Parathyroid adenoma (tissue), 2 donors: ENCODE measurements at regions not wholly inside any gene's neighbourhood (a gene's known extent, or its start where the extent isn't known, plus 50 kb on each side); places are given as distances from the start of the nearest gene placed in this dataset.
A peak's percentile ranks its signal among the peaks of the same experiment; 100 is the strongest.

ENCODE experiments used
- H2AFZ ChIP-seq: fragments of 300-600 bp; sonication (generic); one replicate; pipeline ENCODE4 v1.7.0; 2017; ENCODE audit warnings: antibody characterized with exemption, mild to moderate bottlenecking
- H3K27ac ChIP-seq: fragments of 300-600 bp; sonication (generic); one replicate; pipeline ENCODE4 v1.7.0; 2017
- H3K27me3 ChIP-seq: fragments of 300-600 bp; sonication (generic); one replicate; pipeline ENCODE4 v1.7.0; 2017; ENCODE audit warnings: low read length; ENCODE audit not compliant: control insufficient read depth, insufficient read depth
- H3K36me3 ChIP-seq: fragments of 300-600 bp; sonication (generic); one replicate; pipeline ENCODE4 v1.7.0; 2017; ENCODE audit warnings: low read length; ENCODE audit not compliant: control insufficient read depth, insufficient read depth
- H3K4me1 ChIP-seq: fragments of 300-600 bp; sonication (generic); one replicate; pipeline ENCODE4 v1.7.0; 2017; ENCODE audit warnings: control low read depth
- H3K4me2 ChIP-seq: fragments of 300-600 bp; sonication (generic); one replicate; pipeline ENCODE4 v1.7.0; 2017; ENCODE audit warnings: low read length
- H3K4me3 ChIP-seq: fragments of 300-600 bp; sonication (generic); one replicate; pipeline ENCODE4 v1.7.0; 2017; ENCODE audit warnings: low read depth, low read length
- H3K79me2 ChIP-seq: fragments of 300-600 bp; sonication (generic); one replicate; pipeline ENCODE4 v1.7.0; 2017; ENCODE audit warnings: control low read depth
- H3K9ac ChIP-seq: fragments of 300-600 bp; sonication (generic); one replicate; pipeline ENCODE4 v1.7.0; 2017; ENCODE audit warnings: mild to moderate bottlenecking
- H3K9me3 ChIP-seq: fragments of 300-600 bp; sonication (generic); one replicate; pipeline ENCODE4 v1.7.0; 2017; ENCODE audit warnings: low read length; ENCODE audit not compliant: control insufficient read depth
- CTCF ChIP-seq: fragments of 300-600 bp; sonication (generic); IDR thresholded peaks from one replicate; pipeline ENCODE4 v1.7.0; 2017; ENCODE audit warnings: antibody characterized with exemption, mild to moderate bottlenecking
- donor health status: primary hyperparathyroidism.

DNA sequence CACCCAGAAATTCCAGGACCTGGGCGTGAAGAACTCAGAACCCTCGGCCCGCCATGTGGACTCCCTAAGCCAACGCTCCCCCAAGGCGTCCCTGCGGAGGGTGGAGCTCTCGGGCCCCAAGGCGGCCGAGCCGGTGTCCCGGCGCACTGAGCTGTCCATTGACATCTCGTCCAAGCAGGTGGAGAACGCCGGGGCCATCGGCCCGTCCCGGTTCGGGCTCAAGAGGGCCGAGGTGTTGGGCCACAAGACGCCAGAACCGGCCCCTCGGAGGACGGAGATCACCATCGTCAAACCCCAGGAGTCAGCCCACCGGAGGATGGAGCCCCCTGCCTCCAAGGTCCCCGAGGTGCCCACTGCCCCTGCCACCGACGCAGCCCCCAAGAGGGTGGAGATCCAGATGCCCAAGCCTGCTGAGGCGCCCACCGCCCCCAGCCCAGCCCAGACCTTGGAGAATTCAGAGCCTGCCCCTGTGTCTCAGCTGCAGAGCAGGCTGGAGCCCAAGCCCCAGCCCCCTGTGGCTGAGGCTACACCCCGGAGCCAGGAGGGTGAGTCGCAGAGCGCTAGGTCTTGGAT lies 261.5 kb downstream of the SEC14L1 start:
- Histone ChIP-seq H3K27me3 (no peaks in the 10 kb centered on the region), H3K79me2 (peaks cover 74% of the 10 kb centered on the region), H3K4me1 (peaks cover 20% of the 10 kb centered on the region), H3K36me3 (no peaks in the 10 kb centered on the region), H3K4me3 (no peak overlapping the region), H3K27ac (no peak overlapping the region), H3K9ac (no peak overlapping the region), H2AFZ (no peak overlapping the region), H3K9me3 (no peaks in the 10 kb centered on the region), H3K4me2 (no peak overlapping the region)
- no peak for TF ChIP-seq CTCF

GRCh38 chr17:77403854-77404253 lies 263.1 kb downstream of the SEC14L1 start:
- TF ChIP-seq CTCF = no peak
- Histone ChIP-seq H2AFZ (no peak overlapping the region), H3K4me1 (peaks cover 20% of the 10 kb centered on the region), H3K9me3 (no peaks in the 10 kb centered on the region), H3K27ac (peak overlapping the region; percentile 3), H3K4me3 (no peak overlapping the region), H3K36me3 (no peaks in the 10 kb centered on the region), H3K79me2 (peaks cover 77% of the 10 kb centered on the region), H3K27me3 (no peaks in the 10 kb centered on the region), H3K4me2 (no peak overlapping the region), H3K9ac (no peak overlapping the region)

GRCh38 chr17:77404812-77405581 lies 264.2 kb downstream of the SEC14L1 start:
- Histone ChIP-seq H2AFZ (no peak overlapping the region), H3K9me3 (no peaks in the 10 kb centered on the region), H3K4me1 (peaks cover 12% of the 10 kb centered on the region), H3K27me3 (no peaks in the 10 kb centered on the region), H3K4me3 (no peak overlapping the region), H3K9ac (no peak overlapping the region), H3K4me2 (no peak overlapping the region), H3K79me2 (peaks cover 87% of the 10 kb centered on the region), H3K27ac (peak overlapping the region; percentile 25), H3K36me3 (no peaks in the 10 kb centered on the region)
- TF ChIP-seq CTCF = no peak

GRCh38 chr17:77405867-77406732 lies 265.3 kb downstream of the SEC14L1 start:
- H3K4me3 ChIP-seq = no peak overlapping the region
- H3K36me3 ChIP-seq = no peaks in the 10 kb centered on the region

More at GRCh38 chr17:77405867-77406732, 265.3 kb downstream of the SEC14L1 start:
- no peak for TF ChIP-seq CTCF
- no peak overlapping the region for H3K9ac ChIP-seq
- H3K79me2 ChIP-seq = peaks cover 82% of the 10 kb centered on the region
- no peaks in the 10 kb centered on the region for H3K27me3 ChIP-seq
- no peaks in the 10 kb centered on the region for H3K9me3 ChIP-seq
- H3K4me2 ChIP-seq = no peak overlapping the region
- peaks cover 3% of the 10 kb centered on the region for H3K4me1 ChIP-seq
- no peak overlapping the region for H3K27ac ChIP-seq
- no peak overlapping the region for H2AFZ ChIP-seq
